ENCODE measurements at regions not wholly inside any gene's neighbourhood (a gene's known extent, or its start where the extent isn't known, plus 50 kb on each side); places are given as distances from the start of the nearest gene placed in this dataset.
"Not testable (repeated sequence)": the region's sequence is repeated elsewhere in the genome, so short reads cannot be mapped to it uniquely, and the experiment has no call there.

GRCh38 chr11:71748965-71749620, 83.9 kb upstream of the DEFB108B start:
- TF ChIP-seq, protein P1, sequence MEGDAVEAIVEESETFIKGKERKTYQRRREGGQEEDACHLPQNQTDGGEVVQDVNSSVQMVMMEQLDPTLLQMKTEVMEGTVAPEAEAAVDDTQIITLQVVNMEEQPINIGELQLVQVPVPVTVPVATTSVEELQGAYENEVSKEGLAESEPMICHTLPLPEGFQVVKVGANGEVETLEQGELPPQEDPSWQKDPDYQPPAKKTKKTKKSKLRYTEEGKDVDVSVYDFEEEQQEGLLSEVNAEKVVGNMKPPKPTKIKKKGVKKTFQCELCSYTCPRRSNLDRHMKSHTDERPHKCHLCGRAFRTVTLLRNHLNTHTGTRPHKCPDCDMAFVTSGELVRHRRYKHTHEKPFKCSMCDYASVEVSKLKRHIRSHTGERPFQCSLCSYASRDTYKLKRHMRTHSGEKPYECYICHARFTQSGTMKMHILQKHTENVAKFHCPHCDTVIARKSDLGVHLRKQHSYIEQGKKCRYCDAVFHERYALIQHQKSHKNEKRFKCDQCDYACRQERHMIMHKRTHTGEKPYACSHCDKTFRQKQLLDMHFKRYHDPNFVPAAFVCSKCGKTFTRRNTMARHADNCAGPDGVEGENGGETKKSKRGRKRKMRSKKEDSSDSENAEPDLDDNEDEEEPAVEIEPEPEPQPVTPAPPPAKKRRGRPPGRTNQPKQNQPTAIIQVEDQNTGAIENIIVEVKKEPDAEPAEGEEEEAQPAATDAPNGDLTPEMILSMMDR (IDR thresholded peaks at IDR 0.05 in 4 of 5, conservative IDR thresholded peaks at IDR 0.05 in 1 of 5), result not testable (repeated sequence)
- not testable (repeated sequence) for TF ChIP-seq POLR2A (IDR thresholded peaks at IDR 0.05)

Measured in gastrocnemius medialis (tissue), 4 donors.